ENCODE measurements at regions not wholly inside any gene's neighbourhood (a gene's known extent, or its start where the extent isn't known, plus 50 kb on each side); places are given as distances from the start of the nearest gene placed in this dataset.

- no peak for TF ChIP-seq EZH2phosphoT487 (IDR thresholded peaks at IDR 0.05; ENCODE audit: low read depth)
- TF ChIP-seq, protein P1, sequence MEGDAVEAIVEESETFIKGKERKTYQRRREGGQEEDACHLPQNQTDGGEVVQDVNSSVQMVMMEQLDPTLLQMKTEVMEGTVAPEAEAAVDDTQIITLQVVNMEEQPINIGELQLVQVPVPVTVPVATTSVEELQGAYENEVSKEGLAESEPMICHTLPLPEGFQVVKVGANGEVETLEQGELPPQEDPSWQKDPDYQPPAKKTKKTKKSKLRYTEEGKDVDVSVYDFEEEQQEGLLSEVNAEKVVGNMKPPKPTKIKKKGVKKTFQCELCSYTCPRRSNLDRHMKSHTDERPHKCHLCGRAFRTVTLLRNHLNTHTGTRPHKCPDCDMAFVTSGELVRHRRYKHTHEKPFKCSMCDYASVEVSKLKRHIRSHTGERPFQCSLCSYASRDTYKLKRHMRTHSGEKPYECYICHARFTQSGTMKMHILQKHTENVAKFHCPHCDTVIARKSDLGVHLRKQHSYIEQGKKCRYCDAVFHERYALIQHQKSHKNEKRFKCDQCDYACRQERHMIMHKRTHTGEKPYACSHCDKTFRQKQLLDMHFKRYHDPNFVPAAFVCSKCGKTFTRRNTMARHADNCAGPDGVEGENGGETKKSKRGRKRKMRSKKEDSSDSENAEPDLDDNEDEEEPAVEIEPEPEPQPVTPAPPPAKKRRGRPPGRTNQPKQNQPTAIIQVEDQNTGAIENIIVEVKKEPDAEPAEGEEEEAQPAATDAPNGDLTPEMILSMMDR (IDR thresholded peaks at IDR 0.05; ENCODE audit: low read depth, low read length): no peak
Measured at GRCh38 chr17:68778726-68779125, 176.5 kb downstream of the ABCA8 start.

All from OCI-LY3 (cell line).